ENCODE measurements at regions not wholly inside any gene's neighbourhood (a gene's known extent, or its start where the extent isn't known, plus 50 kb on each side); places are given as distances from the start of the nearest gene placed in this dataset.
A peak's percentile ranks its signal among the peaks of the same experiment; 100 is the strongest.

- TF ChIP-seq MYC (IDR thresholded peaks at IDR 0.05; ENCODE audit: low read depth, low read length) (no peak), CTCF (IDR thresholded peaks at IDR 0.05; ENCODE audit: low read depth, low read length) (peak; percentile 4)
Measured at GRCh38 chr18:47557160-47557559, 305.7 kb upstream of the SKOR2 start.
